ENCODE measurements at regions not wholly inside any gene's neighbourhood (a gene's known extent, or its start where the extent isn't known, plus 50 kb on each side); places are given as distances from the start of the nearest gene placed in this dataset.

GRCh38 chr11:130691581-130691980 is 224.7 kb downstream of the SNX19 start:
- ChIA-PET CTCF (no interaction called here), POLR2A (no interaction called here)
- intact Hi-C loops (cut with micrococcal nuclease), result no loop called here
- no peak for TF ChIP-seq CTCF (IDR thresholded peaks at IDR 0.05; ENCODE audit: unreplicated experiment)
- Mint-ChIP-seq H3K36me3 (ENCODE audit: insufficient read depth, unreplicated experiment) (peaks cover 7% of the 10 kb centered on the region), H3K4me3 (ENCODE audit: unreplicated experiment) (no peak overlapping the region), H3K9me3 (ENCODE audit: unreplicated experiment) (no peaks in the 10 kb centered on the region), H3K27ac (ENCODE audit: low read depth, unreplicated experiment) (no peak overlapping the region), H3K4me1 (ENCODE audit: insufficient read depth, unreplicated experiment) (no peaks in the 10 kb centered on the region), H3K27me3 (ENCODE audit: insufficient read depth, unreplicated experiment) (no peaks in the 10 kb centered on the region)
- BruUV-seq (replicated peaks), result no TSS peak
- DNase-seq (ENCODE audit: unreplicated experiment), result no peak

- no TSS peak for BruUV-seq (replicated peaks)
- Mint-ChIP-seq H3K27ac (ENCODE audit: low read depth, unreplicated experiment) (no peak overlapping the region), H3K4me3 (ENCODE audit: unreplicated experiment) (no peak overlapping the region), H3K4me1 (ENCODE audit: insufficient read depth, unreplicated experiment) (no peaks in the 10 kb centered on the region), H3K27me3 (ENCODE audit: insufficient read depth, unreplicated experiment) (no peaks in the 10 kb centered on the region), H3K36me3 (ENCODE audit: insufficient read depth, unreplicated experiment) (peaks cover 7% of the 10 kb centered on the region), H3K9me3 (ENCODE audit: unreplicated experiment) (no peaks in the 10 kb centered on the region)
- POLR2A ChIA-PET, result no interaction called here
- intact Hi-C loops (cut with micrococcal nuclease), result no loop called here
- DNase-seq (ENCODE audit: unreplicated experiment), result no peak
- CTCF ChIA-PET, result no interaction called here
- no peak for TF ChIP-seq CTCF (IDR thresholded peaks at IDR 0.05; ENCODE audit: unreplicated experiment)
These were observed 224.1 kb downstream of the SNX19 start for GRCh38 chr11:130692220-130692619.

GRCh38 chr11:130693543-130693942 is 222.7 kb downstream of the SNX19 start:
- POLR2A ChIA-PET, result no interaction called here
- CTCF ChIA-PET, result no interaction called here
- intact Hi-C loops (cut with micrococcal nuclease), result no loop called here
- Mint-ChIP-seq H3K9me3 (ENCODE audit: unreplicated experiment) (no peaks in the 10 kb centered on the region), H3K4me1 (ENCODE audit: insufficient read depth, unreplicated experiment) (no peaks in the 10 kb centered on the region), H3K27me3 (ENCODE audit: insufficient read depth, unreplicated experiment) (no peaks in the 10 kb centered on the region), H3K4me3 (ENCODE audit: unreplicated experiment) (no peak overlapping the region), H3K27ac (ENCODE audit: low read depth, unreplicated experiment) (no peak overlapping the region), H3K36me3 (ENCODE audit: insufficient read depth, unreplicated experiment) (peaks cover 7% of the 10 kb centered on the region)
- BruUV-seq (replicated peaks), result no TSS peak
- DNase-seq (ENCODE audit: unreplicated experiment), result no peak
- TF ChIP-seq CTCF (IDR thresholded peaks at IDR 0.05; ENCODE audit: unreplicated experiment), result no peak

GRCh38 chr11:130694488-130695045 is 221.7 kb downstream of the SNX19 start:
- Mint-ChIP-seq H3K27me3 (ENCODE audit: insufficient read depth, unreplicated experiment) (no peaks in the 10 kb centered on the region), H3K9me3 (ENCODE audit: unreplicated experiment) (no peaks in the 10 kb centered on the region), H3K4me1 (ENCODE audit: insufficient read depth, unreplicated experiment) (no peaks in the 10 kb centered on the region), H3K4me3 (ENCODE audit: unreplicated experiment) (no peak overlapping the region), H3K27ac (ENCODE audit: low read depth, unreplicated experiment) (no peak overlapping the region), H3K36me3 (ENCODE audit: insufficient read depth, unreplicated experiment) (peaks cover 7% of the 10 kb centered on the region)
- CTCF ChIA-PET, result interaction anchor here (0.5 kb wide), 1 partner anchor 179 kb away, joined by 3 read pairs; no protein-coding TSS in a partner anchor
- POLR2A ChIA-PET, result interaction anchor here (0.9 kb wide), 1 partner anchor 9 kb away, joined by 3 read pairs; no protein-coding TSS in a partner anchor
- intact Hi-C loops (cut with micrococcal nuclease), result no loop called here
- no TSS peak for BruUV-seq (replicated peaks)
- DNase-seq (ENCODE audit: unreplicated experiment), result no peak
- no peak for TF ChIP-seq CTCF (IDR thresholded peaks at IDR 0.05; ENCODE audit: unreplicated experiment)

Data from MCF 10A (cell line).